HL-60 (cell line): ENCODE measurements at regions not wholly inside any gene's neighbourhood (a gene's known extent, or its start where the extent isn't known, plus 50 kb on each side); places are given as distances from the start of the nearest gene placed in this dataset.

Source experiments
- CTCF ChIP-seq: IDR thresholded peaks from one replicate; pipeline ENCODE4 v1.5.1; 2011; ENCODE audit warnings: low read length, control low read depth, inconsistent platforms; ENCODE audit not compliant: insufficient read depth
- POLR2AphosphoS5 ChIP-seq: IDR thresholded peaks from 2 replicates; pipeline ENCODE4 v1.6.1; 2012; ENCODE audit warnings: low read depth
- REST ChIP-seq: IDR thresholded peaks from 2 replicates; pipeline ENCODE4 v1.6.1; 2012; ENCODE audit warnings: low read depth; ENCODE audit not compliant: insufficient replicate concordance

GRCh38 chr4:84291969-84292368, 207.1 kb downstream of the NKX6-1 start:
- TF ChIP-seq CTCF = no peak
- TF ChIP-seq REST = no peak
- no peak for TF ChIP-seq POLR2AphosphoS5
